ENCODE measurements at regions not wholly inside any gene's neighbourhood (a gene's known extent, or its start where the extent isn't known, plus 50 kb on each side); places are given as distances from the start of the nearest gene placed in this dataset.

DNA sequence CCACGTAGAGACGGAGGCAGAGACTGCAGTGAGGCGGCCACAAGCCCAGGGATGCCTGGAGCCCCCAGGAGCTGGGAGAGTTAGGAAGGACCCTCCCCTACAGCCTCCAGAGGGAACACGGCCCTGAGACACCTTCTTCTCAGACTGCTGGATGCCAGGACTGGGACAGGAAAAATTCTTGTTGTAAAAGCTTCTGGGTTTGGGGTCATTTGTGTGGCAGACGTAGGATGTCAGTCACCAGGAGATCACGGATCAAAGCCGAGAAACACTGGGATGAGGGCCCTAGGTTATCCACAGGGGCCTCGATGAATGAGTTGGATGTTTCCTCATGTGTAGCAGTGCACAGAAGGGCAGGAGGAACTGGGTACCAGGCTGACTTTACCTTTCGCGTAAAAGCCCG is 163.7 kb downstream of the SHOX start:
- ATAC-seq, result no peak
- TF ChIP-seq ESRRG (CRISPR knock-in tag; IDR thresholded peaks at IDR 0.05) (no peak), ZNF565 (CRISPR knock-in tag; conservative IDR thresholded peaks at IDR 0.05; ENCODE audit: low read depth) (no peak), BACH2 (CRISPR knock-in tag; IDR thresholded peaks at IDR 0.05; ENCODE audit: borderline replicate concordance) (no peak), PPARA (CRISPR knock-in tag; IDR thresholded peaks at IDR 0.05; ENCODE audit: borderline replicate concordance) (no peak), ZFP30 (CRISPR knock-in tag; IDR thresholded peaks at IDR 0.05) (no peak), TOX (CRISPR knock-in tag; IDR thresholded peaks at IDR 0.05; ENCODE audit: borderline replicate concordance) (no peak), ZC3H10 (CRISPR knock-in tag; IDR thresholded peaks at IDR 0.05) (no peak), ZFP3 (CRISPR knock-in tag; IDR thresholded peaks at IDR 0.05) (no peak), SNAI2 (CRISPR knock-in tag; IDR thresholded peaks at IDR 0.05) (no peak), ARNTL (CRISPR knock-in tag; IDR thresholded peaks at IDR 0.05; ENCODE audit: borderline replicate concordance, low read depth) (no peak), ISL1 (CRISPR knock-in tag; IDR thresholded peaks at IDR 0.05) (no peak), ZNF8 (CRISPR knock-in tag; IDR thresholded peaks at IDR 0.05) (no peak), TCF4 (CRISPR knock-in tag; IDR thresholded peaks at IDR 0.05; ENCODE audit: borderline replicate concordance) (no peak), OSR1 (CRISPR knock-in tag; IDR thresholded peaks at IDR 0.05) (no peak), CSDC2 (CRISPR knock-in tag; IDR thresholded peaks at IDR 0.05) (no peak)
- TF ChIP-seq, protein P1, sequence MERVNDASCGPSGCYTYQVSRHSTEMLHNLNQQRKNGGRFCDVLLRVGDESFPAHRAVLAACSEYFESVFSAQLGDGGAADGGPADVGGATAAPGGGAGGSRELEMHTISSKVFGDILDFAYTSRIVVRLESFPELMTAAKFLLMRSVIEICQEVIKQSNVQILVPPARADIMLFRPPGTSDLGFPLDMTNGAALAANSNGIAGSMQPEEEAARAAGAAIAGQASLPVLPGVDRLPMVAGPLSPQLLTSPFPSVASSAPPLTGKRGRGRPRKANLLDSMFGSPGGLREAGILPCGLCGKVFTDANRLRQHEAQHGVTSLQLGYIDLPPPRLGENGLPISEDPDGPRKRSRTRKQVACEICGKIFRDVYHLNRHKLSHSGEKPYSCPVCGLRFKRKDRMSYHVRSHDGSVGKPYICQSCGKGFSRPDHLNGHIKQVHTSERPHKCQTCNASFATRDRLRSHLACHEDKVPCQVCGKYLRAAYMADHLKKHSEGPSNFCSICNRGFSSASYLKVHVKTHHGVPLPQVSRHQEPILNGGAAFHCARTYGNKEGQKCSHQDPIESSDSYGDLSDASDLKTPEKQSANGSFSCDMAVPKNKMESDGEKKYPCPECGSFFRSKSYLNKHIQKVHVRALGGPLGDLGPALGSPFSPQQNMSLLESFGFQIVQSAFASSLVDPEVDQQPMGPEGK (CRISPR knock-in tag; IDR thresholded peaks at IDR 0.05; ENCODE audit: borderline replicate concordance), result no peak
- TF ChIP-seq, protein P2, sequence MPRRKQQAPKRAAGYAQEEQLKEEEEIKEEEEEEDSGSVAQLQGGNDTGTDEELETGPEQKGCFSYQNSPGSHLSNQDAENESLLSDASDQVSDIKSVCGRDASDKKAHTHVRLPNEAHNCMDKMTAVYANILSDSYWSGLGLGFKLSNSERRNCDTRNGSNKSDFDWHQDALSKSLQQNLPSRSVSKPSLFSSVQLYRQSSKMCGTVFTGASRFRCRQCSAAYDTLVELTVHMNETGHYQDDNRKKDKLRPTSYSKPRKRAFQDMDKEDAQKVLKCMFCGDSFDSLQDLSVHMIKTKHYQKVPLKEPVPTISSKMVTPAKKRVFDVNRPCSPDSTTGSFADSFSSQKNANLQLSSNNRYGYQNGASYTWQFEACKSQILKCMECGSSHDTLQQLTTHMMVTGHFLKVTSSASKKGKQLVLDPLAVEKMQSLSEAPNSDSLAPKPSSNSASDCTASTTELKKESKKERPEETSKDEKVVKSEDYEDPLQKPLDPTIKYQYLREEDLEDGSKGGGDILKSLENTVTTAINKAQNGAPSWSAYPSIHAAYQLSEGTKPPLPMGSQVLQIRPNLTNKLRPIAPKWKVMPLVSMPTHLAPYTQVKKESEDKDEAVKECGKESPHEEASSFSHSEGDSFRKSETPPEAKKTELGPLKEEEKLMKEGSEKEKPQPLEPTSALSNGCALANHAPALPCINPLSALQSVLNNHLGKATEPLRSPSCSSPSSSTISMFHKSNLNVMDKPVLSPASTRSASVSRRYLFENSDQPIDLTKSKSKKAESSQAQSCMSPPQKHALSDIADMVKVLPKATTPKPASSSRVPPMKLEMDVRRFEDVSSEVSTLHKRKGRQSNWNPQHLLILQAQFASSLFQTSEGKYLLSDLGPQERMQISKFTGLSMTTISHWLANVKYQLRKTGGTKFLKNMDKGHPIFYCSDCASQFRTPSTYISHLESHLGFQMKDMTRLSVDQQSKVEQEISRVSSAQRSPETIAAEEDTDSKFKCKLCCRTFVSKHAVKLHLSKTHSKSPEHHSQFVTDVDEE (CRISPR knock-in tag; IDR thresholded peaks at IDR 0.05), result no peak
- TF ChIP-seq, protein P3, sequence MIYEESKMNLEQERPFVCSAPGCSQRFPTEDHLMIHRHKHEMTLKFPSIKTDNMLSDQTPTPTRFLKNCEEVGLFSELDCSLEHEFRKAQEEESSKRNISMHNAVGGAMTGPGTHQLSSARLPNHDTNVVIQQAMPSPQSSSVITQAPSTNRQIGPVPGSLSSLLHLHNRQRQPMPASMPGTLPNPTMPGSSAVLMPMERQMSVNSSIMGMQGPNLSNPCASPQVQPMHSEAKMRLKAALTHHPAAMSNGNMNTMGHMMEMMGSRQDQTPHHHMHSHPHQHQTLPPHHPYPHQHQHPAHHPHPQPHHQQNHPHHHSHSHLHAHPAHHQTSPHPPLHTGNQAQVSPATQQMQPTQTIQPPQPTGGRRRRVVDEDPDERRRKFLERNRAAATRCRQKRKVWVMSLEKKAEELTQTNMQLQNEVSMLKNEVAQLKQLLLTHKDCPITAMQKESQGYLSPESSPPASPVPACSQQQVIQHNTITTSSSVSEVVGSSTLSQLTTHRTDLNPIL (CRISPR knock-in tag; IDR thresholded peaks at IDR 0.05; ENCODE audit: low read depth), result no peak
- TF ChIP-seq, protein P4, sequence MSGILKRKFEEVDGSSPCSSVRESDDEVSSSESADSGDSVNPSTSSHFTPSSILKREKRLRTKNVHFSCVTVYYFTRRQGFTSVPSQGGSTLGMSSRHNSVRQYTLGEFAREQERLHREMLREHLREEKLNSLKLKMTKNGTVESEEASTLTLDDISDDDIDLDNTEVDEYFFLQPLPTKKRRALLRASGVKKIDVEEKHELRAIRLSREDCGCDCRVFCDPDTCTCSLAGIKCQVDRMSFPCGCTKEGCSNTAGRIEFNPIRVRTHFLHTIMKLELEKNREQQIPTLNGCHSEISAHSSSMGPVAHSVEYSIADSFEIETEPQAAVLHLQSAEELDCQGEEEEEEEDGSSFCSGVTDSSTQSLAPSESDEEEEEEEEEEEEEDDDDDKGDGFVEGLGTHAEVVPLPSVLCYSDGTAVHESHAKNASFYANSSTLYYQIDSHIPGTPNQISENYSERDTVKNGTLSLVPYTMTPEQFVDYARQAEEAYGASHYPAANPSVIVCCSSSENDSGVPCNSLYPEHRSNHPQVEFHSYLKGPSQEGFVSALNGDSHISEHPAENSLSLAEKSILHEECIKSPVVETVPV (CRISPR knock-in tag; IDR thresholded peaks at IDR 0.05), result no peak

DNA sequence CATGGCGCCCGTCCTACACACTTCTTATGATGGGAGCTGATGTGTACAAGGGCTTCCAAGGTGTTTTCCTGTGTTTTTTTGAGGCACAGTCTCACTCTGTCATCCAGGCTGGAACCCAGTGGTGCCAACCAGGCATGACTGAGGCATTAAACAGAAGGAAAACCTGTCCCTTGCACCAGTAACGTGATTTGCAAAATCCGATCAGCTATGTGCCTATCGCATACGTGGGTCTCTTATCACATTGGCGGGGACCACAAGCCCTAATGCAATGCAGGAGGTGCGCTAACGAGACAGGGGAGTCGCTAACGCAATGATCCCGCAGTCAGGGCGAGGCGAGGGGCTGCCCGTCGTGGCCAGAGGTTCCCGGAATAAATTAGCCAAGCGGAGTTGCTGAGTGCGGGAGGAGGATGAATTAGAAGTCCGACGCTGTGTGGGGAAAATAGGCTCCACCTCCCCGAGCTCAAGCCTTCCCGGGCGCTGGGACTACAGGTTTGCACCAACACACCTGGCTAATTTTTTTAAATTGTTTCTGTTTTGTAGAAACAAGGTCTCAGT is 162.7 kb downstream of the SHOX start:
- TF ChIP-seq, protein P2 (CRISPR knock-in tag; IDR thresholded peaks at IDR 0.05), result no peak
- TF ChIP-seq SNAI2 (CRISPR knock-in tag; IDR thresholded peaks at IDR 0.05), result no peak
- TF ChIP-seq, protein P1 (CRISPR knock-in tag; IDR thresholded peaks at IDR 0.05; ENCODE audit: borderline replicate concordance), result no peak
- no peak for ATAC-seq
